HG03442 (cell line): ENCODE measurements at regions not wholly inside any gene's neighbourhood (a gene's known extent, or its start where the extent isn't known, plus 50 kb on each side); places are given as distances from the start of the nearest gene placed in this dataset.
"Not testable (repeated sequence)": the region's sequence is repeated elsewhere in the genome, so short reads cannot be mapped to it uniquely, and the experiment has no call there.

Source experiments
- ATAC-seq: cut with Tn5 transposase; IDR thresholded peaks from one replicate; pipeline ENCODE4 v1.9.1; 2021; ENCODE audit warnings: mild to moderate bottlenecking, moderate library complexity; ENCODE audit not compliant: unreplicated experiment

DNA sequence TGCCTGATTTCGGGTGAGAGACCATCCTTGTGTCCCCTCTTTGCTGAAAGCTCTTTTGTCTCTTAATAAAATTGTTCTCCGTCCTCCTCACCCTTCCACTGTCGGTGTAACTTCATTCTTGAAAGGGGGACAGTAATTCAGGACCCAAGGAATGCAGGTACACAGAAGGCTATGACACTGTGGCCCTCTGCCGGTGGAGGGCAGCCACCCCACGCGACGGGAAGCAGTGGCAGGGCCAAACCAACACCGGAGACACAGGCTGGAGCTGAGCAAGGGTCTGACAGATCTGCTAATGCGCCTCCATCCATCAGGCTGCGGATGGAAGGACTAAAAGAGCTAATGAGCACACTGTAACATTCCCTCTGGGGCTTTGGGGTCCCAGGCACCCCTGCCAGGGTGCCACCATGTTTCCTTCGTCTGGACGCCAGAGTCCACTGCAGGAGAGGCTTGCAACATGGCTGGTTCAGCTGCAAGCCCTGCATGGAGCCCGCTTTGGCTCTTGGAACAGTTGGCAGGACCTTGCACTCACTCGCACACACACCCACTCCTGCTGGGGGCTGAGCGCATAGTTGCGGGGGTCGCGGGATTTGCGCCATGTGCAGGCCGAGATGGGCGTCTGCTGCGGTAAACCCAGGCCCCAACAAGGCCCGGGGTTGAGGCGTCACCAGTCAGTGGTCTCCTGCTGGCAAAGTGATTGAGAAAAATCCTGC, 544.1 kb upstream of the CDH7 start:
- ATAC-seq = no peak

DNA sequence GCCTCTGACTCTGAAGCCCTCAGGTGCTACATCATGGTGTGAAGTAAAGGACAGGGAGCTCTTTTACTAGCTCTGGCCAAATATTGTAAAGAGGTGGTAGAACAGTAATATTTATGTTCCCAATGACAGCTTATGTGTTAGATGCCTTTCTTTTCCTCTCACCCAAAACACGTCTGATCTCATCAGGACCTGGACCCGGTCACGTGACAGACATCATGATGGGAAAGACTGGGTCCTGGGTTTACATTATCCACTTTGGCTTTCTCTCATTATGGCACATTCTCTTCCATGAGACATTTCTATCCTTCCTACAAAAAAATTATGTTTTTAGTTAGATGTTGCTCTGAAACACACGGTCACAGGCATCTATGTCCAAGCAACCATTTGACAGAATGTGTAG, 548.7 kb upstream of the CDH7 start:
- ATAC-seq = no peak

DNA sequence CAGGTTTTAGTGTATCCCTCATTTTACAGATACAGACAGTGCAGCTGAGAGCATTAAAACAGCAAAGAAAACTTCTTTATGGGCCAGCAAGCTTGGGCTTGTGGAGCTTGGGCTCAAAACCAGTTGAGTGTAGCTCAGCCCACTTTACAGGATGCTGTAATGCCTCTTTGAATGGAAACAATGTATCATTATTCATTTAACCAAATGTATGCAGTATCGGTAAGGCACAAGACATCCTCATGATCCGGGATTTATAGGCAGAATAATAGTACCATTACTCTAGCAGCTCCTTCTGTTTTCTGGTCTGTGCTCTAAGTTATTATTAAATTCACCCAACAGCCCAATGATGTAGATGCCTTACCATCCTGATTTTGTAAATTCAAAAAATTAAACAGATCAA, 575.1 kb upstream of the CDH7 start:
- no peak for ATAC-seq

DNA sequence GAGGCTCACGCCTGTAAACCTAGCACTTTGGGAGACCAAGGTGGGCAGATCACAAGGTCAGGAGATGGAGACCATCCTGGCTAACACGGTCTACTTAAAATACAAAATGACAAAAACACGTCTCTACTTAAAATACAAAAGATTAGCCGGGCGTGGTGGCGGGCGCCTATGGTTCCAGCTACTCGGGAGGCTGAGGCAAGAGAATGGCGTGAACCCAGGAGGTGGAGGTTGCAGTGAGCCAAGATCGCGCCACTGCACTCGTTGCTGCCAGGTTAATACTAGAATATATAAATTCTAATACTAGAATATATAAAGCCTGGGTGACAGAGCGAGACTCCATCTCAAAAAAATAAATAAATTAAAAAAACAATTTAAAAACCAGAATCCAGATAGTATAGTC, 588.7 kb upstream of the CDH7 start:
- ATAC-seq = not testable (repeated sequence)

- ATAC-seq = no peak
These were observed 604.3 kb upstream of the CDH7 start for GRCh38 chr18:65146482-65147021.

DNA sequence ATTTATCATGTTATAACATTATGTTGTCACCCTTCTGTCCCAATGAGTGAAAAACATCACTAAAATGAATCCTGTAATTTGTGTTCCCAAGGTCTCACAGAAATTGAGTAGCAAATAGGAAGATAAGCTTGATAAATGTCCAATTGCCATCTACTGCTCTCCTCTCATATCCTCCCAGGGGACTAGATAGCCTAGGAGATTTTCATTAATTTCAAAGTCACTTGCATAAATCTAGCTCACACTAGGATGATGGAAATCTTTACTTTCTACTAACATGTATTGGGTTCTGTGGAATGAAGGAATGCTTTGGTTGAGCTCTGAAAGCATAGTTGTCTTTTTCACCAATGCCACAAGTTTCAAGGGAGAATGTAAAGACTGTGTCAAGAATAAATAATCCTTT, 605.5 kb upstream of the CDH7 start:
- ATAC-seq = no peak

GRCh38 chr18:65133610-65134009, 617.2 kb upstream of the CDH7 start:
- ATAC-seq = no peak

GRCh38 chr18:65124633-65125032, 626.2 kb upstream of the CDH7 start:
- no peak for ATAC-seq

DNA sequence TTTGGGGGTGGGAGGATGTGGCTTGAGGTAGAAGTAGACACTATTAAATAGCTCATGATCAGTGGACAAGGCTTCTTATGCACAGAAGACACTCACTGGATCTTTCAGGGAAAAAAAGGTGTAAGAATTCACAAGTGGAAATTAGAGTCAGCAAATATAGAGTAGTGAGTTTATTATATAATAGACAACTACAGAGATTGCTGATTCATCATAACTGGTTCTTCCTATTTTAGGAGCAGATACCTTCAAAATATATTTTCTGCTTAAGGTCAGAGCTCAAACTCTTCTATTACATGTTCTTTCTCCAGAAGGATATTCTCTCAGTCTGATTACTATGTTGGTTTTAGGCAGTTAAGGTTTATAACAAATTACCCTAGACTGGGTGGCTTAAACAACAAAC, 646.9 kb upstream of the CDH7 start:
- no peak for ATAC-seq

DNA sequence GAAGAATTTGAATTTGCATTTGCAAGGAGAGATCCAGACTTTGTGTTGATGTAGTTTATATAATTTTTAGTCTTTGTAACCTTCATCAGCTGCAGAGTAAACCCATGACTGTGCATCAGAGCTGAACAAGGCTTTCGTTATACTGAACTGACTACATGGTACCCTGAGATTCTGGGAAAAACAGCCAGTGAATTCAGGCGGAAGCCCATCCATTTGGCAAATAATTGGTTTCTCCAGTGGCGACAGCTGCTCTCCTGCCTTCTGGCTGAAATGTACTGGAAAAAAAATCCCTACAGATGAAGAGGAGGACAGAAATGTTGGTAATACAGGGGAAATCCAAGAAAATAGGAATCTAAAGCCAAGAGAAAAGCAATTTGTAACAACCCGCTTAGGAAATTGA, 657.5 kb upstream of the CDH7 start:
- no peak for ATAC-seq

DNA sequence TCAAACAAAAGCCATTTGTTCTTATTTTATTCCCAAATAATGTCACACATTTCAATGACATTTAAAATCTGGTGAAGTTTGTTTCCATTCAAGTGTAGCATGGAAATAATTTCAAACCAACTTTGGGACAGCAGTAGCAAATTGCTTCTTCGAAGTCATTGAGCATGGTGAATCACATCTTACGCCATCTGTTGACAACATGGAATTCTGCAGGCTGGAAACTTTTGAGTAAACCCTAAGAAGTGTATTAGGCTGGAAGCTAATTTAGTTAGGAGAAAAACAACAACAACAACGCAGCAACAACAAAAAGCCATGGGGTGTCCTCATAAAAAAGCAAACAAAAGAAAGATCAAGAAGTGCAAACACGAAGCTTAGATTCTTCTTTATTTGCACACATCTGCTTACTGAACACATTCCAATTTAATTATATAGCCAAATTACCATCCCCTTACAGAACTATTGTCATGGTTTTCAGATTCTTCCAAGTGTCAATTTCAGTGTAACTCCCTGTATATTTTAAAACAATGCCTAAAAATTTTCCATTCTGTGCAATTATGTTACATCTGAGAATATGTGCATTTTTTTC, 659.0 kb upstream of the CDH7 start:
- ATAC-seq = no peak

DNA sequence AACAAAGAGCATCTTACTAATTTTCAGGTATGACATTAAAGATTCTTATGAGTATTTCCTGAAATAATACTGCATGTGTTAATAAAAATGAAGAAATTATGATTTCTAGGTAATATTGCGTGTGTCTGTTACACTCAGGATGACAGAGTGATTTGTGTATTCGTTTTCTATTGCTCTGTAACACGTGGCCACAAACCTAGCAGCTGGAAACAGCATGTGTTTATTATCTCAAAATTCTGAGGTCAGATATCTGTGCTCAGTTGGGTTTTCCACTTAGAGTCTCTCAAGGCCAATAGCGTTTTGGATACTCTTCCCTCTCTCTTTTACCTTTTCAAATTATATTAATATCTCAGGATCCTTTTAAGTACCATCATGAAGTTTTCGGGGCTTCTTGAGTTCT, 667.9 kb upstream of the CDH7 start:
- no peak for ATAC-seq

GRCh38 chr18:65081786-65082185, 669.0 kb upstream of the CDH7 start:
- no peak for ATAC-seq

- no peak for ATAC-seq
These were observed 677.7 kb upstream of the CDH7 start for GRCh38 chr18:65073060-65073550.

DNA sequence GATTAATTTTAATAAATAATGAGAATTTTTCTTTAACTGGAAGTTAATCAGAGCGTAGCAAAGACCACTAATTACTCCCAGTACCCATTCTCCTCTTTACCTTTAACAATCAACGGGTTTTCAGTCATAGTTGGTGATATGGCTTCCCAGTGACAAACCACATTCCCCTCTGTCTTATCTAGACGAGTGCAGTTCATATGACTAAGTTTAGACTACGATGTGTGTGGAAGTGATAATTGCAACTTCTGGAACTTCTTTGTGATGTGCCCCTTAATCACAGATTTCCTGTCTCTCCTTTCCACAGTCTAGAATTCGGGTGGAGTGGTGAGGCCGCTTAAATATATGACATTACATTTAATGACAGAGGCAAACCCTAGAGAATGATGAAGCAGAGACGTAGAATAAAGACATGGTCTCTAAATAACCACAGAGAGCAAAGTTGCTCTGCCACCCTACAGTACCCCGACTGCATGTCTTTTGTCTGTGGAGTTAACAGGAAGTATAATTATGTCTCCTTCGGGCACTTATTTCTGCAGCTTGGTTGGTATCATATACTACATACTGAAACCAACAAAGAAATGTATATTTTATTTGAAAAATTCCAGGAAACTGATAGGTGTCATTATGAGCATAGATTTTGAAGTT, 693.3 kb upstream of the CDH7 start:
- ATAC-seq = no peak

- ATAC-seq = no peak
These were observed 694.2 kb upstream of the CDH7 start for GRCh38 chr18:65056575-65056974.

GRCh38 chr18:65049586-65049985, 701.2 kb upstream of the CDH7 start:
- ATAC-seq = no peak

DNA sequence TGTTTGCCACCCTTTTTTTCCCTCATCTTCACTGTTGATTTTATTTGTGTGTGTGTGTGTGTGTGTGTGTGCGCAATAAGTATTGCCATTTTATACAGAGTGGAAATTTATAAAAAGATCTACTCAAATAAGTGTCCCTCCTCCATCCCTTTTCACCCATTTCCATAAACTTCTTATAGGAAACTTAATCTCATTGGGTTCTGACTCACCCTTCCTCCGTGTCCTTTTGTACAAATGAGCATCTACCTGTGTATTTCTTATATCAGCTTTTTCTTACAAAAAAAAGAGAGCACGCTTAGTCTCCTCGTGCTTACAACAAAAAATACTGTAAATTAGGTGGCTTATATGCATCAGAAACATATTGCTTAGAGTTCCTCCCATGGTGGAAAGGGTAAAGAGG, 711.2 kb upstream of the CDH7 start:
- ATAC-seq = no peak

- ATAC-seq = no peak
These were observed 715.1 kb upstream of the CDH7 start for GRCh38 chr18:65035701-65036100.

- ATAC-seq = no peak
These were observed 725.1 kb upstream of the CDH7 start for GRCh38 chr18:65025756-65026155.

- ATAC-seq = no peak
These were observed 729.8 kb upstream of the CDH7 start for GRCh38 chr18:65021021-65021420.

DNA sequence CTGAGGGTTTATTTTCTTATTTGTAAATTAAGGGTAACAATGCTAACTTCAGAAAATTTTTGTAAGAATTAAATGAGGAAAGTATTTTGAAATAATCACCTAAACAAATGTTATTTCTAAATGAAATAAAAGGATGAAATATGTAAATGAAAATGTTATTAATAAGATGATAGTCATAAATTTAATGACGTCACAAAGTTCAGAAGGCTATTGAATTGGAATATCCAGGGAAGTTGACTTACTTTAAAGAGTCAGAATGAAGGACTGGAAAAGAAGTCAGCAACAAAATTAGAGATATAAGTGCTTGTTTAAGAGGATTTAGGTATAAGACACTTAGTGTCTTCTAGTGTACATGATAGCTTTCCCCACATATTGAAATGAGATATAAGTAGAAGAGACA, 732.6 kb upstream of the CDH7 start:
- ATAC-seq = no peak
